ENCODE measurements at regions not wholly inside any gene's neighbourhood (a gene's known extent, or its start where the extent isn't known, plus 50 kb on each side); places are given as distances from the start of the nearest gene placed in this dataset.

DNA sequence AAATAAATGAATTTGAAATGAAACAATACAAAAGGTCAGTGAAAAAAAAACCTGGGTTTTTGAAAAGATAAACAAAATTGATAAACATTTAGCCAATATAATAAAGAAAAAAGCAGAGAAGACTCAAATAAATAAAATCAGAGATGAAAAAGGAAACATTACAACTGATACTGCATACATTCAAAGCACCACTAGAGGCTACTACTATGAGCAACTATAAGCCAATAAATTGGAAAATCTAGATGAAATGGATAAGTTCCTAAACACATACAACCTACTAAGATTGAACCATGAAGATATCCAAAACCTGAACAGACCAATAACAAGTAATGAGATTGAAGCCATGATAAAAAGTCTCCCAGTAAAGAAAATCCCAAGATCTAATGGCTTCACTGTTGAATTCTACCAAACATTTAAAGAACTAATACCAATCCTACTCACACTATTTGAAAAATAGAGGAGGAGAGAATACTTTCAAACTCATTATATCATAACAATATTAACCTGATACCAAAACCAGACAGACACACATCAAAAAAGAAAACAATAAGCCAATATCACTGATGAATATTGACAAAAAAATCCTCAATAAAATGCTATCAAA is 80.8 kb upstream of the CERS6 start:
- DNase-seq (ENCODE audit: low read depth, low spot score): no peak
- Histone ChIP-seq H3K27me3 (ENCODE audit: control insufficient read depth, insufficient read depth, low read length) (no peaks in the 10 kb centered on the region), H3K4me1 (ENCODE audit: control insufficient read depth, insufficient read depth, low read length) (no peaks in the 10 kb centered on the region), H3K36me3 (ENCODE audit: control insufficient read depth, insufficient read depth, low read length) (no peaks in the 10 kb centered on the region), H3K9me3 (ENCODE audit: control insufficient read depth, insufficient read depth, low read length) (no peaks in the 10 kb centered on the region), H3K27ac (ENCODE audit: low read length) (no peak overlapping the region), H3K4me3 (ENCODE audit: low read length) (no peak overlapping the region)

DNA sequence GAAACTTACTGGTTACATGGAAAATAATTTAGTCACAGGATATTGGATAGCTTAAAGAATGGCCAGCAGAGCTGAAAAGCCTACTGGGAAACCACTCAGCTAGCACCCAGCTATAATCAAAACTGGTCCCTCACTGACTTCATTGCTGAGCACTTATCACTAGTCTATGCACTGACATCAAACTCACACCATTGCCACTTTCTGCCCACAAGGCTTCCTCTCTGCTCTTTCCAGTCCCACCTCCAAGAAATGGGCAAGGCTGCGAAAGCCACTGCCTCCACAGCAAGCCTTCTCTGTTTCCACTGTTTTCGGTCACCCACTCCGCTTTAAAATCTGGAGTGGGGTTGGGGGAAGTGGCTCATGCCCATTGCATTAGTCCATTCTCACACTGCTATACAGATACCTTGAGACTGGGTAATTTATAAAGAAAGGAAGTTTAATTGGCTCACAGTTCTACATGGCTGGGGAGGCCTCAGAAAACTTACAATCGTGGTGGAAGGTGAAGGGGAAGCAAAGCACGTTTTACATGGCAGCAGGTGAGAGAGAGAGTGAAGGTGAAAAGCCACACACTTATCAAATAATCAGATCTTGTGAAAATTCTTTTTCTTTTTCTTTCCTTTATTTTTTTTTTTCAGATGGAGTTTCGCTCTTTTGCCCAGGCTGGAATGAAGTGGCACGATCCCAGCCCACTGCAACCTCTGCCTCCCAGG is 77.0 kb upstream of the CERS6 start:
- no peaks in the 10 kb centered on the region for H3K4me1 ChIP-seq (ENCODE audit: control insufficient read depth, insufficient read depth, low read length)
- WGBS (ENCODE audit: insufficient coverage, insufficient read length): no CpG with 5 or more reads among the region's 7 CpGs

DNA sequence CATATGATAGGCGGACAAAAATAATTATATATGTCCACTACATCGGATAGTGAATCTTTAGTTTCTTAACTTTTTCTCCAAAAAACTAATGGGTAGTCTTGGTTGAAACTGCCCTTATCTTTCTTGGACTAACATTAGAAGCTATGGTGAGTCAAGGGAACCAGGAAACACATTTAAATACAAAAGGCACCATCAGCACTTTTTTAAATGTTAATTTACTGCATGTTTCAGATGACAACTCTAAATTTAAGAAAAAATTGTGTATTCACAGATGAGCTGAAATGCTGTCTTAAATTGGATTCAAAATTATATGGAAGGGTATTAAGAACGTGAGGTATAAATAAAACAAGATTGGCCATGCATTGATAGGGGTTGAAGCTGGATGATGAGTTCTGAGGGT is 75.6 kb upstream of the CERS6 start:
- H3K27me3 ChIP-seq (ENCODE audit: control insufficient read depth, insufficient read depth, low read length): no peaks in the 10 kb centered on the region
- H3K27ac ChIP-seq (ENCODE audit: low read length): no peak overlapping the region
- no peaks in the 10 kb centered on the region for H3K9me3 ChIP-seq (ENCODE audit: control insufficient read depth, insufficient read depth, low read length)
- H3K36me3 ChIP-seq (ENCODE audit: control insufficient read depth, insufficient read depth, low read length): no peaks in the 10 kb centered on the region
- 100% methylated on average over 1 of the region's 3 CpGs for WGBS (ENCODE audit: insufficient coverage, insufficient read length)
- H3K4me1 ChIP-seq (ENCODE audit: control insufficient read depth, insufficient read depth, low read length): no peaks in the 10 kb centered on the region
- no peak for DNase-seq (ENCODE audit: low read depth, low spot score)
- H3K4me3 ChIP-seq (ENCODE audit: low read length): no peak overlapping the region

More for the DNA sequence above, 77.0 kb upstream of the CERS6 start:
- no peaks in the 10 kb centered on the region for H3K36me3 ChIP-seq (ENCODE audit: control insufficient read depth, insufficient read depth, low read length)
- H3K4me3 ChIP-seq (ENCODE audit: low read length): no peak overlapping the region
- H3K27ac ChIP-seq (ENCODE audit: low read length): no peak overlapping the region
- H3K9me3 ChIP-seq (ENCODE audit: control insufficient read depth, insufficient read depth, low read length): no peaks in the 10 kb centered on the region
- no peak for DNase-seq (ENCODE audit: low read depth, low spot score)
- H3K27me3 ChIP-seq (ENCODE audit: control insufficient read depth, insufficient read depth, low read length): no peaks in the 10 kb centered on the region

DNA sequence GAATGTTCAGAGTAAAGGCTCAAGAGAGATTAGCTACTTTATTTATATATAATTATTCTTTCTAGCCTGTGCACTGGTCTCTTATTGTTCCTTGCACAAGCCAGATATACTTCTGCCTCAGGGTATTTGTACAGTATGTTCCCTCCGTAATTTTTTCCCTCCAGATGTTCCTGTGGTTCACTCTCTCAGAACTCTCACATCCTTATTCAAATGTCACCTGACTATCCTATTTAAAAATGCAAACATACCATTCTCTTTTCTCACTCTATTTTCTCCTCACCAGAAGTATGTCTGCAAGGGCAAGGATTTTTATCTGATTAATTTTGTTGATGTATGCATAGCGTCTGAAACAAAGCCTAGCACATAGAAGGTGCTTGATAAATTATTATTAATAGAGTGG is 64.0 kb upstream of the CERS6 start:
- Histone ChIP-seq H3K4me3 (ENCODE audit: low read length) (no peak overlapping the region), H3K27ac (ENCODE audit: low read length) (no peak overlapping the region), H3K9me3 (ENCODE audit: control insufficient read depth, insufficient read depth, low read length) (no peaks in the 10 kb centered on the region), H3K4me1 (ENCODE audit: control insufficient read depth, insufficient read depth, low read length) (no peaks in the 10 kb centered on the region), H3K36me3 (ENCODE audit: control insufficient read depth, insufficient read depth, low read length) (no peaks in the 10 kb centered on the region), H3K27me3 (ENCODE audit: control insufficient read depth, insufficient read depth, low read length) (no peaks in the 10 kb centered on the region)
- DNase-seq (ENCODE audit: low read depth, low spot score): no peak
- WGBS (ENCODE audit: insufficient coverage, insufficient read length): no CpG with 5 or more reads among the region's 2 CpGs

DNA sequence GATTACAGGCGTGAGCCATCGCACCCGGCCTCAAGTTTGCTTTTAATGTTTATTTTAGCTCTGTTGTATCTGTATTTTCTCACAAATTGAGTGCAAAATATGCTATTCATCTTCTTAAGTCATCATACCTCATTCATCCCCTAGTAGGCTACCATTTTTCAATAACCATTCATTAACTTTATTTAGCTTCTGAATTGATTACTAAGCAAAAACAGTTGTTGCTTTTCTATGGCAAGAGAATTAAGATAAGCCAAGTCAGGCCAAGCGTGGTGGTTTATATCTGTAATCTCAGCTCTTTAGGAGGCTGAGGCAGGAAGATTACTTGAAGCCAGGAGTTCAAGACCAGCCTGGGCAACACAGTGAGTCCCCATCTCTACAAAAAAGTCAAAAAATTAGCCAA is 63.3 kb upstream of the CERS6 start:
- no peaks in the 10 kb centered on the region for H3K9me3 ChIP-seq (ENCODE audit: control insufficient read depth, insufficient read depth, low read length)
- no peaks in the 10 kb centered on the region for H3K27me3 ChIP-seq (ENCODE audit: control insufficient read depth, insufficient read depth, low read length)
- no peak overlapping the region for H3K4me3 ChIP-seq (ENCODE audit: low read length)
- DNase-seq (ENCODE audit: low read depth, low spot score): no peak
- WGBS (ENCODE audit: insufficient coverage, insufficient read length): no CpG with 5 or more reads among the region's 4 CpGs
- H3K36me3 ChIP-seq (ENCODE audit: control insufficient read depth, insufficient read depth, low read length): no peaks in the 10 kb centered on the region
- no peak overlapping the region for H3K27ac ChIP-seq (ENCODE audit: low read length)
- H3K4me1 ChIP-seq (ENCODE audit: control insufficient read depth, insufficient read depth, low read length): no peaks in the 10 kb centered on the region

DNA sequence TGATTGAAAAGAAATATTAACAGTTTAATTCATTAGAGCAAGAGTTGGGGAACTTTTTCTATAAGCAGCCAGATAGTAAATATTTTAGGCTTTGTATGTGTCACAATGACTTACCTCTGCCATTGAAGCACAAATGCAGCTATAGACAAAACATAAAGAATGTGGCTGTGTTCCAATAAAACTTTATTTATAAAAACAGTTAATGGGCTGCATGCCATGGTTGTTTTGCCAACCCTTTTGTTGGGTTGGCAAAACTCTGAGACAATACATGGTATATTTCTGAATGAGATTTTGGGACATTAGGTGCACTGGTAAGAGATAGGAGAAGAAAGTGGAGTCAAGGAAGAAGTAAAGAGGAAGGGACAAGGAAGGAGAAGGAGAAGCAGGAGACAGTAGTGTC is 61.8 kb upstream of the CERS6 start:
- no peaks in the 10 kb centered on the region for H3K9me3 ChIP-seq (ENCODE audit: control insufficient read depth, insufficient read depth, low read length)
- no peak overlapping the region for H3K27ac ChIP-seq (ENCODE audit: low read length)
- DNase-seq (ENCODE audit: low read depth, low spot score): no peak
- H3K4me1 ChIP-seq (ENCODE audit: control insufficient read depth, insufficient read depth, low read length): no peaks in the 10 kb centered on the region
- no peaks in the 10 kb centered on the region for H3K36me3 ChIP-seq (ENCODE audit: control insufficient read depth, insufficient read depth, low read length)
- H3K27me3 ChIP-seq (ENCODE audit: control insufficient read depth, insufficient read depth, low read length): no peaks in the 10 kb centered on the region
- no peak overlapping the region for H3K4me3 ChIP-seq (ENCODE audit: low read length)

DNA sequence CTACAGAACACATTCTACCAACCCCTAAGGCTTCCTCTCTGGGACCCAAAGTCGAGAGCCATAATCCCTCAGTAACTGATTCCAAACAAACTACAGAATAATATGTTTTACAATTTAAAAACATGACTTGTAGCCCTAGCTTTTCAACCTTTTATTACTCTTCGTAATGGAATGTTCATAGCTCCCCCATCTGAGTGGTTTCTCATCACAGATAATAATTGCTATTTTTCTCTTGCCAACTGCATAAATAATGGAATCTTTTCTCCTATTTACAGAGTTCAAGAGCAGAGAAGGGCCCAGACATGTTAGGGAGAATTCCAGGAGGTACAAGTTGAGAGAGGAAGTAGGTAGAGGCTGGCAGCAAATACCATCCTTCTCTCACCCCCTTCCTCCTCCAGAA is 59.9 kb upstream of the CERS6 start:
- no peak for DNase-seq (ENCODE audit: low read depth, low spot score)
- WGBS (ENCODE audit: insufficient coverage, insufficient read length): no CpG with 5 or more reads among the region's 2 CpGs
- no peak overlapping the region for H3K4me3 ChIP-seq (ENCODE audit: low read length)
- no peaks in the 10 kb centered on the region for H3K36me3 ChIP-seq (ENCODE audit: control insufficient read depth, insufficient read depth, low read length)
- no peaks in the 10 kb centered on the region for H3K9me3 ChIP-seq (ENCODE audit: control insufficient read depth, insufficient read depth, low read length)
- no peaks in the 10 kb centered on the region for H3K27me3 ChIP-seq (ENCODE audit: control insufficient read depth, insufficient read depth, low read length)
- H3K27ac ChIP-seq (ENCODE audit: low read length): no peak overlapping the region
- H3K4me1 ChIP-seq (ENCODE audit: control insufficient read depth, insufficient read depth, low read length): no peaks in the 10 kb centered on the region

DNA sequence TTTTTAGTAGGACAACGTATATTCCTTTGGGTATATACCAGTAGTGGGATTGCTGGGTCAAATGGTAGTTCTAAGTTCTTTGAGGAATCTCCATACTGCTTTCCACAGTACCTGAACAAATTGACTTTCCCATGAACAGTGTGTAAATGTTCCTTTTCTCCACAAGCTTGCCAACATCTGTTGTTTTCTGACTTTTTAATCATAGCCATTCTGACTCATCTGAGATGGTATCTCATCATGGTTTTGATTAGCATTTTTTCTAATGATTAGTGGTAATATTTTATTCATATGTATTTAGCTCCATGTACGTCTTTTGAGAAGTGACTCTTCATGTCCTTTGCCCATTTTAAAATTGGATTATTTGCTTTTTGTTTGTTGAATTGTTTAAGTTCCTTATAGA is 58.4 kb upstream of the CERS6 start:
- H3K4me3 ChIP-seq (ENCODE audit: low read length): no peak overlapping the region
- H3K27ac ChIP-seq (ENCODE audit: low read length): no peak overlapping the region
- H3K9me3 ChIP-seq (ENCODE audit: control insufficient read depth, insufficient read depth, low read length): no peaks in the 10 kb centered on the region
- no peaks in the 10 kb centered on the region for H3K4me1 ChIP-seq (ENCODE audit: control insufficient read depth, insufficient read depth, low read length)
- DNase-seq (ENCODE audit: low read depth, low spot score): no peak
- no peaks in the 10 kb centered on the region for H3K36me3 ChIP-seq (ENCODE audit: control insufficient read depth, insufficient read depth, low read length)
- WGBS (ENCODE audit: insufficient coverage, insufficient read length): no CpG with 5 or more reads among the region's 2 CpGs
- H3K27me3 ChIP-seq (ENCODE audit: control insufficient read depth, insufficient read depth, low read length): no peaks in the 10 kb centered on the region

DNA sequence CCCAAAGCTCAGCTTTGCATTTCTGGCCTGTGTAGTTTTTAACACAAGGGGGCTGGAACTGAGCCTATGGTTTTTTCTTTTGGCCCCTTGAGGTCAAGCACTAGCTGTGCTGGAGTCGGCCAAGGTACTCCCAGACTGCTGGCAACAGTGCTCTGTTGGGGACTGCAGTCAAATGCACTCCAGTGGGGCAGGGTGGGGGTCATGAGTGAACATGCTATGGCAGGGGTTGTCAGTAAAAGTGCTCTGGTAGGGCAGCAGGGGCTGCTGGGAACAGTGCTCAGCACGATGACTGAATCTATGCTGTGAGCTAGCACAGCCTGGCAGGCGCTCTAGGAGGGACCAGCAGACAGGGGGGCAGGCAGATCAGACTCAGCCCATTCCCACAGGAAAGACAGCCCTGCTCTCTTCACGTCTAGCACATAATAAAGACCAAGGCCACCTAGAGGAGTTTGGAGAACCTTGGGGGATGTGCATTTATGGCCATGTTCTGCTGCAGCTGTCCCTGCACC is 55.0 kb upstream of the CERS6 start:
- no peaks in the 10 kb centered on the region for H3K27me3 ChIP-seq (ENCODE audit: control insufficient read depth, insufficient read depth, low read length)
- no peak overlapping the region for H3K27ac ChIP-seq (ENCODE audit: low read length)
- WGBS (ENCODE audit: insufficient coverage, insufficient read length): no CpG with 5 or more reads among the region's 4 CpGs
- no peaks in the 10 kb centered on the region for H3K9me3 ChIP-seq (ENCODE audit: control insufficient read depth, insufficient read depth, low read length)
- no peaks in the 10 kb centered on the region for H3K4me1 ChIP-seq (ENCODE audit: control insufficient read depth, insufficient read depth, low read length)
- DNase-seq (ENCODE audit: low read depth, low spot score): no peak
- H3K4me3 ChIP-seq (ENCODE audit: low read length): no peak overlapping the region
- H3K36me3 ChIP-seq (ENCODE audit: control insufficient read depth, insufficient read depth, low read length): no peaks in the 10 kb centered on the region

DNA sequence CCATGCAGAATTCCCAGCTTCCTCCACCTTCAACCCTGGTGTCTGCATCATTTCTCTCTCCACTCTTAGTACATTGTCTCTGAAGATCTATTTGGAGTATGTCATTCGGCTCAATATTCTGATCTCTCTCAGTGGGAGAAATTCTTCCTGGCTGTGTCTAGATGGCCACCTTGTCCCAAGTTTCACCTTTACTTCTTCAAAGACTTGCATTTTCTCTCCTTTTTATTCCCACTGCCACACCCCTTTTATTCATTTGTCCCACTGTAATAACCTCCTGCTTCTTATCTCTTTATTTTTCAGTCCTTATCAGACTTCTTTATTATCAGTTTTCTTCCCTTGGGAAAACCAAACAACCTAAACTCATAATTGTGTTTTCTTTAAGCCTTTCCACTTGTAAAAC is 54.3 kb upstream of the CERS6 start:
- Histone ChIP-seq H3K27ac (ENCODE audit: low read length) (no peak overlapping the region), H3K4me3 (ENCODE audit: low read length) (no peak overlapping the region), H3K27me3 (ENCODE audit: control insufficient read depth, insufficient read depth, low read length) (no peaks in the 10 kb centered on the region), H3K4me1 (ENCODE audit: control insufficient read depth, insufficient read depth, low read length) (no peaks in the 10 kb centered on the region), H3K9me3 (ENCODE audit: control insufficient read depth, insufficient read depth, low read length) (no peaks in the 10 kb centered on the region), H3K36me3 (ENCODE audit: control insufficient read depth, insufficient read depth, low read length) (no peaks in the 10 kb centered on the region)
- no peak for DNase-seq (ENCODE audit: low read depth, low spot score)
- WGBS (ENCODE audit: insufficient coverage, insufficient read length): no CpG with 5 or more reads among the region's 1 CpG

DNA sequence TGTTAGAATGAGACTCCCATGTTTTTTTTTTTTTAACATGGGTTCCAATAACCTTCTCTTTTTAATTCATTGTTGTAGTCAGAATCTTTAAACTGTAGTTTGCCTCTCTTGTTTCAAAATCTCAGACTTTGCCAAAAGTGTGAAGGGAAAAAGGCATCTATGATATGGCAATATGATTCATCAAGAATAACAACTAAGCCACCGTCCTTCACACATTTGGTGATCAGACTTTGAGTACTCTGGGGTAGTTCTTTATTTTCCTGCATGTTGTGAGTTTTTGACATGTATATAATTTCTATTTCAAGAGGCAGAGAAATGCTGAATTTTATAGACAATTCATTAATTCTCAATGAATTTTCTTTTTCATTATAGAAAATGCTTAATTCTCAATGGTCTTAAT is 53.5 kb upstream of the CERS6 start:
- no peak overlapping the region for H3K27ac ChIP-seq (ENCODE audit: low read length)
- H3K4me3 ChIP-seq (ENCODE audit: low read length): no peak overlapping the region
- no peak for DNase-seq (ENCODE audit: low read depth, low spot score)
- WGBS (ENCODE audit: insufficient coverage, insufficient read length): no CpG with 5 or more reads among the region's 1 CpG
- H3K36me3 ChIP-seq (ENCODE audit: control insufficient read depth, insufficient read depth, low read length): no peaks in the 10 kb centered on the region
- no peaks in the 10 kb centered on the region for H3K27me3 ChIP-seq (ENCODE audit: control insufficient read depth, insufficient read depth, low read length)
- no peaks in the 10 kb centered on the region for H3K9me3 ChIP-seq (ENCODE audit: control insufficient read depth, insufficient read depth, low read length)
- no peaks in the 10 kb centered on the region for H3K4me1 ChIP-seq (ENCODE audit: control insufficient read depth, insufficient read depth, low read length)
